DOHH2 (cell line): ENCODE measurements at regions not wholly inside any gene's neighbourhood (a gene's known extent, or its start where the extent isn't known, plus 50 kb on each side); places are given as distances from the start of the nearest gene placed in this dataset.

Source experiments
- EZH2phosphoT487 ChIP-seq: fragments of 200-600 bp; sonication (generic); IDR thresholded peaks from 2 replicates; pipeline ENCODE4 v1.6.1; 2017; ENCODE audit warnings: borderline replicate concordance, mild to moderate bottlenecking, antibody characterized with exemption, low read length, moderate library complexity, mixed read lengths
- TF ChIP-seq, protein P1 (sequence below): fragments of 200-600 bp; sonication (generic); IDR thresholded peaks from one replicate; pipeline ENCODE4 v1.5.1; 2014; ENCODE audit warnings: antibody characterized with exemption, mild to moderate bottlenecking, low read depth, low read length; ENCODE audit not compliant: poor library complexity, severe bottlenecking

DNA sequence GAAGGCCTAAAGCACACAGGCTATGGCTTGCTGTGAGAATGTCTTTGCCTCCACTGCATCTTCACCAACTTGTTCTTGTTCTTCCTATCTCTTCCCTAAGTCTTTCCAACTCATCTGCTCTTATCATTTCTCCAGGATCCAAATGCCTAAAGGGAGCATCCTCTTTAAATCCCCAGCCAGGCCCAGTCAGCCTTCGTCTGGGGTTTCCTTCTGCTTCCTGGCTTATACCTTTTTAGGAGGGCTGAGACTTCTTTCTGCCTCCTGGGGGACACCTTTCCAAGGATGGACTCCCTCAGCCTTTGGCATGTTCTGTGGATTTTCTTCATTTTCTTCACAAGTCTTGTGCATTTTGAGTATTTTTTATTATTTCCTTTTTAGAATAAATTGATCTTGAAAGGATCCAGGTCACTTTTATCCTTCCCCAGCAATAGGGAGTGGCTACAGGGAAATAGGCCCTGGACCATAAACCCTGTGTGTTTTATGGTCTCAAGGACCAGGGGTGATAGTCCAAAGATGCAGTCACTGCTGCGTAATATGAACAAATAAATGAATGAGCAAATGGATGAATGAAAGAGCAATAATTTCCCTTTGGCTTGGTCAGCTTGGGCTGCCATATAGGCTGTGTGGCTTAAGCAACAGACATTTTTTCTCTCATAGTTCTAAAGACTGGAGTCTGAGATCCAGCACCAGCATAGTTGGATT lies 122.1 kb upstream of the LRIG1 start:
- TF ChIP-seq, protein P1, sequence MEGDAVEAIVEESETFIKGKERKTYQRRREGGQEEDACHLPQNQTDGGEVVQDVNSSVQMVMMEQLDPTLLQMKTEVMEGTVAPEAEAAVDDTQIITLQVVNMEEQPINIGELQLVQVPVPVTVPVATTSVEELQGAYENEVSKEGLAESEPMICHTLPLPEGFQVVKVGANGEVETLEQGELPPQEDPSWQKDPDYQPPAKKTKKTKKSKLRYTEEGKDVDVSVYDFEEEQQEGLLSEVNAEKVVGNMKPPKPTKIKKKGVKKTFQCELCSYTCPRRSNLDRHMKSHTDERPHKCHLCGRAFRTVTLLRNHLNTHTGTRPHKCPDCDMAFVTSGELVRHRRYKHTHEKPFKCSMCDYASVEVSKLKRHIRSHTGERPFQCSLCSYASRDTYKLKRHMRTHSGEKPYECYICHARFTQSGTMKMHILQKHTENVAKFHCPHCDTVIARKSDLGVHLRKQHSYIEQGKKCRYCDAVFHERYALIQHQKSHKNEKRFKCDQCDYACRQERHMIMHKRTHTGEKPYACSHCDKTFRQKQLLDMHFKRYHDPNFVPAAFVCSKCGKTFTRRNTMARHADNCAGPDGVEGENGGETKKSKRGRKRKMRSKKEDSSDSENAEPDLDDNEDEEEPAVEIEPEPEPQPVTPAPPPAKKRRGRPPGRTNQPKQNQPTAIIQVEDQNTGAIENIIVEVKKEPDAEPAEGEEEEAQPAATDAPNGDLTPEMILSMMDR, result no peak
- TF ChIP-seq EZH2phosphoT487, result no peak
